ENCODE measurements at regions not wholly inside any gene's neighbourhood (a gene's known extent, or its start where the extent isn't known, plus 50 kb on each side); places are given as distances from the start of the nearest gene placed in this dataset.

DNA sequence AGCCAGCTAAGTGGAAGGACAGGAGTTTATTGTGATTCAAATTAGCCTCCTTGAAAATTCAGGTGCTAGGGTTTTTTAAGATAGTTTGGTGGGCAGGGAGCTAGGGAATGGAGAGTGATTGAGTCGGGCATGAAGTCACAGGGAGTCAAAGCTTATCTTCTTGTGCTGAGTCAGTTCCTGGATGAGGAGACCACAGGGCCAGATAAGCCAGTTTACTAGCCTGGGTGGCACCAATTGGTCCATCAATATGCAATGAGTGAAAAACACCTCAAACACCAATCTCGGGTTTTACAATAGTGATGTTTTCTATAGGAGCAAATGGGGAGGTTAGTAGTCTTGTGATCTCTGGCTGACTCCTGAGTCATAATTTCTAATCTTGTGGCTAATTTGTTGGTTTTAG lies 165.1 kb downstream of the ABCC12 start:
- no TSS peak for BruUV-seq (replicated peaks)
- TF ChIP-seq, protein P1, sequence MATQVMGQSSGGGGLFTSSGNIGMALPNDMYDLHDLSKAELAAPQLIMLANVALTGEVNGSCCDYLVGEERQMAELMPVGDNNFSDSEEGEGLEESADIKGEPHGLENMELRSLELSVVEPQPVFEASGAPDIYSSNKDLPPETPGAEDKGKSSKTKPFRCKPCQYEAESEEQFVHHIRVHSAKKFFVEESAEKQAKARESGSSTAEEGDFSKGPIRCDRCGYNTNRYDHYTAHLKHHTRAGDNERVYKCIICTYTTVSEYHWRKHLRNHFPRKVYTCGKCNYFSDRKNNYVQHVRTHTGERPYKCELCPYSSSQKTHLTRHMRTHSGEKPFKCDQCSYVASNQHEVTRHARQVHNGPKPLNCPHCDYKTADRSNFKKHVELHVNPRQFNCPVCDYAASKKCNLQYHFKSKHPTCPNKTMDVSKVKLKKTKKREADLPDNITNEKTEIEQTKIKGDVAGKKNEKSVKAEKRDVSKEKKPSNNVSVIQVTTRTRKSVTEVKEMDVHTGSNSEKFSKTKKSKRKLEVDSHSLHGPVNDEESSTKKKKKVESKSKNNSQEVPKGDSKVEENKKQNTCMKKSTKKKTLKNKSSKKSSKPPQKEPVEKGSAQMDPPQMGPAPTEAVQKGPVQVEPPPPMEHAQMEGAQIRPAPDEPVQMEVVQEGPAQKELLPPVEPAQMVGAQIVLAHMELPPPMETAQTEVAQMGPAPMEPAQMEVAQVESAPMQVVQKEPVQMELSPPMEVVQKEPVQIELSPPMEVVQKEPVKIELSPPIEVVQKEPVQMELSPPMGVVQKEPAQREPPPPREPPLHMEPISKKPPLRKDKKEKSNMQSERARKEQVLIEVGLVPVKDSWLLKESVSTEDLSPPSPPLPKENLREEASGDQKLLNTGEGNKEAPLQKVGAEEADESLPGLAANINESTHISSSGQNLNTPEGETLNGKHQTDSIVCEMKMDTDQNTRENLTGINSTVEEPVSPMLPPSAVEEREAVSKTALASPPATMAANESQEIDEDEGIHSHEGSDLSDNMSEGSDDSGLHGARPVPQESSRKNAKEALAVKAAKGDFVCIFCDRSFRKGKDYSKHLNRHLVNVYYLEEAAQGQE (IDR thresholded peaks at IDR 0.05; ENCODE audit: insufficient read depth in 1 of 2, low read depth in 2 of 2, low read length in 1 of 2), result no peak
- TF ChIP-seq TCF7L2 (IDR thresholded peaks at IDR 0.05; ENCODE audit: low read depth, low read length) (no peak), SIN3A (IDR thresholded peaks at IDR 0.05; ENCODE audit: borderline replicate concordance, insufficient read depth, low read depth, low read length) (no peak), POLR2AphosphoS5 (IDR thresholded peaks at IDR 0.05; ENCODE audit: low read depth, low read length) (no peak)
- TF ChIP-seq, protein P2, sequence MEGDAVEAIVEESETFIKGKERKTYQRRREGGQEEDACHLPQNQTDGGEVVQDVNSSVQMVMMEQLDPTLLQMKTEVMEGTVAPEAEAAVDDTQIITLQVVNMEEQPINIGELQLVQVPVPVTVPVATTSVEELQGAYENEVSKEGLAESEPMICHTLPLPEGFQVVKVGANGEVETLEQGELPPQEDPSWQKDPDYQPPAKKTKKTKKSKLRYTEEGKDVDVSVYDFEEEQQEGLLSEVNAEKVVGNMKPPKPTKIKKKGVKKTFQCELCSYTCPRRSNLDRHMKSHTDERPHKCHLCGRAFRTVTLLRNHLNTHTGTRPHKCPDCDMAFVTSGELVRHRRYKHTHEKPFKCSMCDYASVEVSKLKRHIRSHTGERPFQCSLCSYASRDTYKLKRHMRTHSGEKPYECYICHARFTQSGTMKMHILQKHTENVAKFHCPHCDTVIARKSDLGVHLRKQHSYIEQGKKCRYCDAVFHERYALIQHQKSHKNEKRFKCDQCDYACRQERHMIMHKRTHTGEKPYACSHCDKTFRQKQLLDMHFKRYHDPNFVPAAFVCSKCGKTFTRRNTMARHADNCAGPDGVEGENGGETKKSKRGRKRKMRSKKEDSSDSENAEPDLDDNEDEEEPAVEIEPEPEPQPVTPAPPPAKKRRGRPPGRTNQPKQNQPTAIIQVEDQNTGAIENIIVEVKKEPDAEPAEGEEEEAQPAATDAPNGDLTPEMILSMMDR (IDR thresholded peaks at IDR 0.05), result no peak
- no peaks in the 10 kb centered on the region for H3K27me3 ChIP-seq (ENCODE audit: control insufficient read depth, insufficient read depth, low read length)
- H3K9me3 ChIP-seq (ENCODE audit: control insufficient read depth, insufficient read depth, low read depth, low read length), result no peaks in the 10 kb centered on the region
- DNase-seq (ENCODE audit: low read depth, low spot score), result no peak
- intact Hi-C loops (cut with micrococcal nuclease; ENCODE audit: unreplicated experiment) (no loop called here), in situ Hi-C loops (cut with HindIII; ENCODE audit: low pct_unique_long_range_greater_than_20kb, low sequenced_read_pairs) (no loop called here)
- no peaks in the 10 kb centered on the region for H3K4me1 ChIP-seq (ENCODE audit: control insufficient read depth, insufficient read depth, low read length)
- POLR2A ChIA-PET, result no interaction called here
- no peak overlapping the region for H3K27ac ChIP-seq (ENCODE audit: low read length)
- no peak for ATAC-seq
- H3K4me3 ChIP-seq (ENCODE audit: low read depth in 2 of 2, low read length in 2 of 2), result no peak overlapping the region
- CTCF ChIA-PET, result no interaction called here
- H3K36me3 ChIP-seq (ENCODE audit: control insufficient read depth, insufficient read depth, low read length), result no peaks in the 10 kb centered on the region

DNA sequence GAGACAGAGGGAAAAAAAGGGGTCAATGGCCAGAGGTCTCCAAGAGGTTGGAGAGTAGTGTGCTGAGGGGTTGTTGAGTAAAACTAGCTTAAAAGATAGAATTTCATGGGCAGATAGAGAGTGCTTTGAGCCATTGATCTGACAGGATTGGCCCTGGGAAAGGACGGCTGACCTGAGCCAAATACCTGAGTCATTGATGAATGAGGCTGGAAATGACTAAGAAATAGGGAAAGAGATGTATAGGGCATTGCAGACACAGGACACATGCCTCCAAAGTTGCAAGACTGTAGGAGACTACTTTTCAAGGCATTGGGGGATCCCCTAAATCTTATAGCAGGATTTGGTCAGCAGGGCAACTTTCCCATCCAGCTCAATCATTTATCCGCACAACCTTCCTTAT lies 168.7 kb downstream of the ABCC12 start:
- Histone ChIP-seq H3K4me3 (ENCODE audit: low read depth in 2 of 2, low read length in 2 of 2) (no peak overlapping the region), H3K27me3 (ENCODE audit: control insufficient read depth, insufficient read depth, low read length) (no peaks in the 10 kb centered on the region), H3K4me1 (ENCODE audit: control insufficient read depth, insufficient read depth, low read length) (no peaks in the 10 kb centered on the region), H3K9me3 (ENCODE audit: control insufficient read depth, insufficient read depth, low read depth, low read length) (no peaks in the 10 kb centered on the region), H3K36me3 (ENCODE audit: control insufficient read depth, insufficient read depth, low read length) (no peaks in the 10 kb centered on the region), H3K27ac (ENCODE audit: low read length) (no peak overlapping the region)
- ATAC-seq (no peak), DNase-seq (ENCODE audit: low read depth, low spot score) (no peak)
- no peak for TF ChIP-seq TCF7L2 (IDR thresholded peaks at IDR 0.05; ENCODE audit: low read depth, low read length)
- no peak for TF ChIP-seq POLR2AphosphoS5 (IDR thresholded peaks at IDR 0.05; ENCODE audit: low read depth, low read length)
- TF ChIP-seq, protein P1 (IDR thresholded peaks at IDR 0.05; ENCODE audit: insufficient read depth in 1 of 2, low read depth in 2 of 2, low read length in 1 of 2), result no peak
- TF ChIP-seq, protein P2 (IDR thresholded peaks at IDR 0.05), result no peak
- no peak for TF ChIP-seq SIN3A (IDR thresholded peaks at IDR 0.05; ENCODE audit: borderline replicate concordance, insufficient read depth, low read depth, low read length)
- intact Hi-C loops (cut with micrococcal nuclease; ENCODE audit: unreplicated experiment) (no loop called here), in situ Hi-C loops (cut with HindIII; ENCODE audit: low pct_unique_long_range_greater_than_20kb, low sequenced_read_pairs) (no loop called here)
- no TSS peak for BruUV-seq (replicated peaks)
- ChIA-PET POLR2A (no interaction called here), CTCF (no interaction called here)
